ENCODE measurements at regions not wholly inside any gene's neighbourhood (a gene's known extent, or its start where the extent isn't known, plus 50 kb on each side); places are given as distances from the start of the nearest gene placed in this dataset.
"Not testable (repeated sequence)": the region's sequence is repeated elsewhere in the genome, so short reads cannot be mapped to it uniquely, and the experiment has no call there.

GRCh38 chr7:150053396-150053795 lies 179.6 kb downstream of the ATP6V0E2 start:
- H3K4me2 ChIP-seq (ENCODE audit: low read length); H3F3A ChIP-seq (ENCODE audit: insufficient read depth, low read length); H3K4me3 ChIP-seq (ENCODE audit: low read depth, low read length, poor library complexity, severe bottlenecking); H3K27ac ChIP-seq (ENCODE audit: low read depth, low read length, poor library complexity, severe bottlenecking); H3K27me3 ChIP-seq (ENCODE audit: insufficient read depth, low read length); H3K9me3 ChIP-seq (ENCODE audit: low read length); H3K9ac ChIP-seq (ENCODE audit: low read length); H2AFZ ChIP-seq (ENCODE audit: low read length); H3K79me2 ChIP-seq (ENCODE audit: insufficient read depth, low read length); H3K4me1 ChIP-seq (ENCODE audit: insufficient read depth, low read length, severe bottlenecking); H3K36me3 ChIP-seq (ENCODE audit: insufficient read depth, low read length); H3K9me2 ChIP-seq (ENCODE audit: low read depth, low read length); H4K20me1 ChIP-seq (ENCODE audit: insufficient read depth, low read length): not testable (repeated sequence)

- not testable (repeated sequence) for H3K9ac ChIP-seq (ENCODE audit: low read length); H3K27ac ChIP-seq (ENCODE audit: low read depth, low read length, poor library complexity, severe bottlenecking); H3K4me1 ChIP-seq (ENCODE audit: insufficient read depth, low read length, severe bottlenecking); H3K9me3 ChIP-seq (ENCODE audit: low read length); H3K9me2 ChIP-seq (ENCODE audit: low read depth, low read length); H3K4me2 ChIP-seq (ENCODE audit: low read length); H2AFZ ChIP-seq (ENCODE audit: low read length); H4K20me1 ChIP-seq (ENCODE audit: insufficient read depth, low read length); H3K4me3 ChIP-seq (ENCODE audit: low read depth, low read length, poor library complexity, severe bottlenecking); H3K27me3 ChIP-seq (ENCODE audit: insufficient read depth, low read length); H3K36me3 ChIP-seq (ENCODE audit: insufficient read depth, low read length); H3K79me2 ChIP-seq (ENCODE audit: insufficient read depth, low read length); H3F3A ChIP-seq (ENCODE audit: insufficient read depth, low read length)
These were observed 180.5 kb downstream of the ATP6V0E2 start for GRCh38 chr7:150054242-150054641.

GRCh38 chr7:150060259-150061221 lies 186.8 kb downstream of the ATP6V0E2 start:
- not testable (repeated sequence) for H3K4me1 ChIP-seq (ENCODE audit: insufficient read depth, low read length, severe bottlenecking); H3K9me2 ChIP-seq (ENCODE audit: low read depth, low read length); H3K36me3 ChIP-seq (ENCODE audit: insufficient read depth, low read length); H3K4me2 ChIP-seq (ENCODE audit: low read length); H3K4me3 ChIP-seq (ENCODE audit: low read depth, low read length, poor library complexity, severe bottlenecking); H2AFZ ChIP-seq (ENCODE audit: low read length); H3K27ac ChIP-seq (ENCODE audit: low read depth, low read length, poor library complexity, severe bottlenecking); H3K9ac ChIP-seq (ENCODE audit: low read length); H3K27me3 ChIP-seq (ENCODE audit: insufficient read depth, low read length); H3K9me3 ChIP-seq (ENCODE audit: low read length); H4K20me1 ChIP-seq (ENCODE audit: insufficient read depth, low read length); H3K79me2 ChIP-seq (ENCODE audit: insufficient read depth, low read length); H3F3A ChIP-seq (ENCODE audit: insufficient read depth, low read length)
- TF ChIP-seq, protein P1, sequence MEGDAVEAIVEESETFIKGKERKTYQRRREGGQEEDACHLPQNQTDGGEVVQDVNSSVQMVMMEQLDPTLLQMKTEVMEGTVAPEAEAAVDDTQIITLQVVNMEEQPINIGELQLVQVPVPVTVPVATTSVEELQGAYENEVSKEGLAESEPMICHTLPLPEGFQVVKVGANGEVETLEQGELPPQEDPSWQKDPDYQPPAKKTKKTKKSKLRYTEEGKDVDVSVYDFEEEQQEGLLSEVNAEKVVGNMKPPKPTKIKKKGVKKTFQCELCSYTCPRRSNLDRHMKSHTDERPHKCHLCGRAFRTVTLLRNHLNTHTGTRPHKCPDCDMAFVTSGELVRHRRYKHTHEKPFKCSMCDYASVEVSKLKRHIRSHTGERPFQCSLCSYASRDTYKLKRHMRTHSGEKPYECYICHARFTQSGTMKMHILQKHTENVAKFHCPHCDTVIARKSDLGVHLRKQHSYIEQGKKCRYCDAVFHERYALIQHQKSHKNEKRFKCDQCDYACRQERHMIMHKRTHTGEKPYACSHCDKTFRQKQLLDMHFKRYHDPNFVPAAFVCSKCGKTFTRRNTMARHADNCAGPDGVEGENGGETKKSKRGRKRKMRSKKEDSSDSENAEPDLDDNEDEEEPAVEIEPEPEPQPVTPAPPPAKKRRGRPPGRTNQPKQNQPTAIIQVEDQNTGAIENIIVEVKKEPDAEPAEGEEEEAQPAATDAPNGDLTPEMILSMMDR (IDR thresholded peaks at IDR 0.05; ENCODE audit: low read length): peak; percentile 15; the same call in 1 of the 2 replicates

GRCh38 chr7:150063195-150063594 lies 189.4 kb downstream of the ATP6V0E2 start:
- H3K36me3 ChIP-seq (ENCODE audit: insufficient read depth, low read length); H3F3A ChIP-seq (ENCODE audit: insufficient read depth, low read length); H3K4me1 ChIP-seq (ENCODE audit: insufficient read depth, low read length, severe bottlenecking); H3K9me2 ChIP-seq (ENCODE audit: low read depth, low read length); H3K4me2 ChIP-seq (ENCODE audit: low read length); H4K20me1 ChIP-seq (ENCODE audit: insufficient read depth, low read length); H3K79me2 ChIP-seq (ENCODE audit: insufficient read depth, low read length); H2AFZ ChIP-seq (ENCODE audit: low read length); H3K9ac ChIP-seq (ENCODE audit: low read length); H3K4me3 ChIP-seq (ENCODE audit: low read depth, low read length, poor library complexity, severe bottlenecking); H3K27me3 ChIP-seq (ENCODE audit: insufficient read depth, low read length); H3K9me3 ChIP-seq (ENCODE audit: low read length); H3K27ac ChIP-seq (ENCODE audit: low read depth, low read length, poor library complexity, severe bottlenecking): not testable (repeated sequence)

- not testable (repeated sequence) for H2AFZ ChIP-seq (ENCODE audit: low read length); H4K20me1 ChIP-seq (ENCODE audit: insufficient read depth, low read length); H3K27me3 ChIP-seq (ENCODE audit: insufficient read depth, low read length); H3K4me2 ChIP-seq (ENCODE audit: low read length); H3F3A ChIP-seq (ENCODE audit: insufficient read depth, low read length); H3K9me3 ChIP-seq (ENCODE audit: low read length); H3K27ac ChIP-seq (ENCODE audit: low read depth, low read length, poor library complexity, severe bottlenecking); H3K36me3 ChIP-seq (ENCODE audit: insufficient read depth, low read length); H3K9ac ChIP-seq (ENCODE audit: low read length); H3K9me2 ChIP-seq (ENCODE audit: low read depth, low read length); H3K4me3 ChIP-seq (ENCODE audit: low read depth, low read length, poor library complexity, severe bottlenecking); H3K4me1 ChIP-seq (ENCODE audit: insufficient read depth, low read length, severe bottlenecking); H3K79me2 ChIP-seq (ENCODE audit: insufficient read depth, low read length)
These were observed 196.0 kb downstream of the ATP6V0E2 start for GRCh38 chr7:150069555-150070313.

- not testable (repeated sequence) for H3K4me1 ChIP-seq (ENCODE audit: insufficient read depth, low read length, severe bottlenecking); H3K27me3 ChIP-seq (ENCODE audit: insufficient read depth, low read length); H3K79me2 ChIP-seq (ENCODE audit: insufficient read depth, low read length); H3F3A ChIP-seq (ENCODE audit: insufficient read depth, low read length); H3K9me3 ChIP-seq (ENCODE audit: low read length); H3K36me3 ChIP-seq (ENCODE audit: insufficient read depth, low read length); H3K4me3 ChIP-seq (ENCODE audit: low read depth, low read length, poor library complexity, severe bottlenecking); H3K27ac ChIP-seq (ENCODE audit: low read depth, low read length, poor library complexity, severe bottlenecking); H3K9me2 ChIP-seq (ENCODE audit: low read depth, low read length); H3K4me2 ChIP-seq (ENCODE audit: low read length); H2AFZ ChIP-seq (ENCODE audit: low read length); H4K20me1 ChIP-seq (ENCODE audit: insufficient read depth, low read length); H3K9ac ChIP-seq (ENCODE audit: low read length)
These were observed 203.8 kb downstream of the ATP6V0E2 start for GRCh38 chr7:150077543-150077942.

GRCh38 chr7:150081865-150082264 lies 208.1 kb downstream of the ATP6V0E2 start:
- H3K79me2 ChIP-seq (ENCODE audit: insufficient read depth, low read length); H3K9ac ChIP-seq (ENCODE audit: low read length); H3F3A ChIP-seq (ENCODE audit: insufficient read depth, low read length); H3K4me3 ChIP-seq (ENCODE audit: low read depth, low read length, poor library complexity, severe bottlenecking); H3K9me3 ChIP-seq (ENCODE audit: low read length); H2AFZ ChIP-seq (ENCODE audit: low read length); H3K4me1 ChIP-seq (ENCODE audit: insufficient read depth, low read length, severe bottlenecking); H3K27ac ChIP-seq (ENCODE audit: low read depth, low read length, poor library complexity, severe bottlenecking); H3K9me2 ChIP-seq (ENCODE audit: low read depth, low read length); H3K36me3 ChIP-seq (ENCODE audit: insufficient read depth, low read length); H3K4me2 ChIP-seq (ENCODE audit: low read length); H4K20me1 ChIP-seq (ENCODE audit: insufficient read depth, low read length); H3K27me3 ChIP-seq (ENCODE audit: insufficient read depth, low read length): not testable (repeated sequence)
